GM23338 (cell line): ENCODE measurements at regions not wholly inside any gene's neighbourhood (a gene's known extent, or its start where the extent isn't known, plus 50 kb on each side); places are given as distances from the start of the nearest gene placed in this dataset.

Source experiments
- ATAC-seq: fragments of 200-7000 bp; cut with Tn5 transposase; 3 replicates; pipeline ENCODE4 v1.9.1; 2020
- DNase-seq: peaks from one replicate; pipeline ENCODE4 v3.0.0-alpha.2; 2015; ENCODE audit warnings: low spot score
- H2AFZ ChIP-seq: fragments of 200-600 bp; sonication (generic); 2 replicates; pipeline ENCODE4 v1.8.0; 2016; ENCODE audit warnings: antibody characterized with exemption, mild to moderate bottlenecking, moderate library complexity
- H3F3A ChIP-seq: fragments of 200-600 bp; sonication (generic); replicated peaks from 2 replicates; pipeline ENCODE4 v1.8.0; 2017; ENCODE audit warnings: antibody characterized with exemption, mixed run types, low read depth
- H3K27ac ChIP-seq: fragments of 200-600 bp; sonication (generic); 2 replicates; pipeline ENCODE4 v1.6.1; 2016; ENCODE audit warnings: low read depth
- H3K27me3 ChIP-seq: fragments of 200-600 bp; sonication (generic); 2 replicates; pipeline ENCODE4 v1.8.0; 2016; ENCODE audit warnings: mild to moderate bottlenecking, mixed run types, moderate library complexity; ENCODE audit not compliant: insufficient read depth
- H3K36me3 ChIP-seq: fragments of 200-600 bp; sonication (generic); 2 replicates; pipeline ENCODE4 v1.8.0; 2016; ENCODE audit warnings: mild to moderate bottlenecking; ENCODE audit not compliant: insufficient read depth
- H3K4me1 ChIP-seq: fragments of 200-600 bp; sonication (generic); 2 replicates; pipeline ENCODE4 v1.8.0; 2016; ENCODE audit warnings: mild to moderate bottlenecking, moderate library complexity; ENCODE audit not compliant: insufficient read depth
- H3K4me2 ChIP-seq: fragments of 200-600 bp; sonication (generic); 2 replicates; pipeline ENCODE4 v1.7.1; 2017; ENCODE audit warnings: mixed run types
- H3K4me3 ChIP-seq: fragments of 200-600 bp; sonication (generic); 2 replicates; pipeline ENCODE4 v1.6.1; 2016; ENCODE audit warnings: mixed run types
- H3K79me2 ChIP-seq: fragments of 200-600 bp; sonication (generic); replicated peaks from 2 replicates; pipeline ENCODE4 v1.8.0; 2017; ENCODE audit warnings: mild to moderate bottlenecking; ENCODE audit not compliant: insufficient read depth
- H3K9me2 ChIP-seq: fragments of 200-600 bp; sonication (generic); 2 replicates; pipeline ENCODE4 v1.8.0; 2017; ENCODE audit not compliant: insufficient read depth
- H4K20me1 ChIP-seq: fragments of 200-600 bp; sonication (generic); replicated peaks from 2 replicates; pipeline ENCODE4 v1.8.0; 2017; ENCODE audit warnings: mild to moderate bottlenecking; ENCODE audit not compliant: insufficient read depth
- H3K27ac Mint-ChIP-seq: 2 replicates; pipeline ENCODE4 v1.8.0; 2020; ENCODE audit warnings: inconsistent platforms, mild to moderate bottlenecking, moderate library complexity, mixed read lengths
- H3K27me3 Mint-ChIP-seq: 3 replicates; pipeline ENCODE4 v1.8.0; 2022; ENCODE audit warnings: low read depth, mild to moderate bottlenecking, moderate library complexity, mixed read lengths, inconsistent platforms; ENCODE audit not compliant: insufficient read depth, poor library complexity
- H3K36me3 Mint-ChIP-seq: 3 replicates; pipeline ENCODE4 v1.8.0; 2021; ENCODE audit warnings: low read depth, mild to moderate bottlenecking, inconsistent platforms, moderate library complexity, mixed read lengths
- H3K4me1 Mint-ChIP-seq: 3 replicates; pipeline ENCODE4 v1.8.0; 2020; ENCODE audit warnings: mild to moderate bottlenecking, inconsistent platforms, mixed read lengths
- H3K4me3 Mint-ChIP-seq: 3 replicates; pipeline ENCODE4 v1.8.0; 2021; ENCODE audit warnings: moderate library complexity, mild to moderate bottlenecking, inconsistent platforms, mixed read lengths
- H3K9me3 Mint-ChIP-seq: 3 replicates; pipeline ENCODE4 v1.8.0; 2020; ENCODE audit warnings: moderate library complexity, mild to moderate bottlenecking, inconsistent platforms, mixed read lengths
- CREB1 ChIP-seq: fragments of 250-450 bp; sonication (Bioruptor Pico); IDR thresholded peaks from 2 replicates; pipeline ENCODE4 v1.5.0; 2020; ENCODE audit warnings: low read depth, mild to moderate bottlenecking, moderate library complexity
- ETS1 ChIP-seq: IDR thresholded peaks from 2 replicates; pipeline ENCODE4 v1.6.1; 2016; ENCODE audit warnings: antibody characterized with exemption
- EZH2 ChIP-seq: fragments of 200-600 bp; sonication (generic); IDR thresholded peaks from one replicate; pipeline ENCODE4 v1.8.0; 2017; ENCODE audit warnings: antibody characterized with exemption, mild to moderate bottlenecking, low read depth; ENCODE audit not compliant: unreplicated experiment
- EZH2phosphoT487 ChIP-seq: fragments of 200-600 bp; sonication (generic); IDR thresholded peaks from one replicate; pipeline ENCODE4 v1.8.1; 2018; ENCODE audit warnings: antibody characterized with exemption; ENCODE audit not compliant: unreplicated experiment
- JUNB ChIP-seq: IDR thresholded peaks from one replicate; pipeline ENCODE4 v1.6.1; 2016; ENCODE audit warnings: antibody characterized with exemption; ENCODE audit not compliant: unreplicated experiment
- NANOG ChIP-seq: IDR thresholded peaks from 2 replicates; pipeline ENCODE4 v1.6.1; 2016; ENCODE audit warnings: antibody characterized with exemption, borderline replicate concordance
- POLR2AphosphoS5 ChIP-seq: IDR thresholded peaks from 2 replicates; pipeline ENCODE4 v1.6.1; 2016; ENCODE audit warnings: antibody characterized with exemption, low read depth
- STAT1 ChIP-seq: IDR thresholded peaks from one replicate; pipeline ENCODE4 v1.6.1; 2016; ENCODE audit warnings: antibody characterized with exemption; ENCODE audit not compliant: unreplicated experiment
- ZNF114 ChIP-seq: fragments of 250-450 bp; sonication (Bioruptor Pico); IDR thresholded peaks from 2 replicates; pipeline ENCODE4 v1.5.0; 2020; ENCODE audit warnings: mild to moderate bottlenecking, moderate library complexity
- ZNF331 ChIP-seq: fragments of 250-450 bp; sonication (Bioruptor Pico); IDR thresholded peaks from 2 replicates; pipeline ENCODE4 v1.5.0; 2020; ENCODE audit warnings: low read depth, mild to moderate bottlenecking, moderate library complexity
- ZNF462 ChIP-seq: fragments of 250-450 bp; sonication (Bioruptor Pico); IDR thresholded peaks from 2 replicates; pipeline ENCODE4 v1.5.0; 2020; ENCODE audit warnings: mild to moderate bottlenecking, moderate library complexity
- TF ChIP-seq, protein P1 (sequence below), 2 experiments: fragments of 200-600 bp in 1 of 2; sonication (generic) in 1 of 2; conservative IDR thresholded peaks; 2 replicates each; pipeline versions ENCODE4 v1.5.1 to v1.6.1; 2016 to 2017; ENCODE audit warnings: antibody characterized with exemption in 2 of 2, low read depth in 2 of 2, mild to moderate bottlenecking in 2 of 2, moderate library complexity in 1 of 2
- TF ChIP-seq, protein P2 (sequence below): IDR thresholded peaks from one replicate; pipeline ENCODE4 v1.6.1; 2018; ENCODE audit warnings: antibody characterized with exemption; ENCODE audit not compliant: unreplicated experiment

DNA sequence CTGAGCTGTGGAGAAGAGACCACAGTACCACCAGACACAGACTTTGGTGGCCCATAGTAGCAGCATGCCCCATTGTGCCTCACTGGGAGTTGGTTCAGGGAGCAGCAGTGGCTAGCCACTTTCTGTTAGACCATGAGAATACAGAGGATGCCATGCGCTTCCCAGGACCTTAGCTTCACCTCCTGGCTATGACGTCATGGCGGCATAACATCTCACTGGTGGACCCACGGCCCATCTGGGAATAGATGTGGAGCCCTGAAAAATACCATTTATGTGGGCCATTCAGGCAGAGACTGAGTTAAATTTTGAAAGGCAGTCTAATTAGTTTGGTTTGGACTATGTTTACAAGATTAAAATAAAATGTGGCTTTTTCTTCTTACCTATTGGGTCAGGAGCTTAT, 55.1 kb upstream of the NMD3 start:
- TF ChIP-seq, protein P1, sequence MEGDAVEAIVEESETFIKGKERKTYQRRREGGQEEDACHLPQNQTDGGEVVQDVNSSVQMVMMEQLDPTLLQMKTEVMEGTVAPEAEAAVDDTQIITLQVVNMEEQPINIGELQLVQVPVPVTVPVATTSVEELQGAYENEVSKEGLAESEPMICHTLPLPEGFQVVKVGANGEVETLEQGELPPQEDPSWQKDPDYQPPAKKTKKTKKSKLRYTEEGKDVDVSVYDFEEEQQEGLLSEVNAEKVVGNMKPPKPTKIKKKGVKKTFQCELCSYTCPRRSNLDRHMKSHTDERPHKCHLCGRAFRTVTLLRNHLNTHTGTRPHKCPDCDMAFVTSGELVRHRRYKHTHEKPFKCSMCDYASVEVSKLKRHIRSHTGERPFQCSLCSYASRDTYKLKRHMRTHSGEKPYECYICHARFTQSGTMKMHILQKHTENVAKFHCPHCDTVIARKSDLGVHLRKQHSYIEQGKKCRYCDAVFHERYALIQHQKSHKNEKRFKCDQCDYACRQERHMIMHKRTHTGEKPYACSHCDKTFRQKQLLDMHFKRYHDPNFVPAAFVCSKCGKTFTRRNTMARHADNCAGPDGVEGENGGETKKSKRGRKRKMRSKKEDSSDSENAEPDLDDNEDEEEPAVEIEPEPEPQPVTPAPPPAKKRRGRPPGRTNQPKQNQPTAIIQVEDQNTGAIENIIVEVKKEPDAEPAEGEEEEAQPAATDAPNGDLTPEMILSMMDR (conservative IDR thresholded peaks at IDR 0.05; ENCODE audit: low read depth in 2 of 2): no peak
- TF ChIP-seq CREB1 (no peak), EZH2phosphoT487 (no peak), ZNF331 (no peak), POLR2AphosphoS5 (no peak), ZNF462 (no peak), NANOG (no peak), ZNF114 (CRISPR knock-in tag) (no peak), STAT1 (no peak), ETS1 (no peak), JUNB (no peak), EZH2 (no peak)
- TF ChIP-seq, protein P2, sequence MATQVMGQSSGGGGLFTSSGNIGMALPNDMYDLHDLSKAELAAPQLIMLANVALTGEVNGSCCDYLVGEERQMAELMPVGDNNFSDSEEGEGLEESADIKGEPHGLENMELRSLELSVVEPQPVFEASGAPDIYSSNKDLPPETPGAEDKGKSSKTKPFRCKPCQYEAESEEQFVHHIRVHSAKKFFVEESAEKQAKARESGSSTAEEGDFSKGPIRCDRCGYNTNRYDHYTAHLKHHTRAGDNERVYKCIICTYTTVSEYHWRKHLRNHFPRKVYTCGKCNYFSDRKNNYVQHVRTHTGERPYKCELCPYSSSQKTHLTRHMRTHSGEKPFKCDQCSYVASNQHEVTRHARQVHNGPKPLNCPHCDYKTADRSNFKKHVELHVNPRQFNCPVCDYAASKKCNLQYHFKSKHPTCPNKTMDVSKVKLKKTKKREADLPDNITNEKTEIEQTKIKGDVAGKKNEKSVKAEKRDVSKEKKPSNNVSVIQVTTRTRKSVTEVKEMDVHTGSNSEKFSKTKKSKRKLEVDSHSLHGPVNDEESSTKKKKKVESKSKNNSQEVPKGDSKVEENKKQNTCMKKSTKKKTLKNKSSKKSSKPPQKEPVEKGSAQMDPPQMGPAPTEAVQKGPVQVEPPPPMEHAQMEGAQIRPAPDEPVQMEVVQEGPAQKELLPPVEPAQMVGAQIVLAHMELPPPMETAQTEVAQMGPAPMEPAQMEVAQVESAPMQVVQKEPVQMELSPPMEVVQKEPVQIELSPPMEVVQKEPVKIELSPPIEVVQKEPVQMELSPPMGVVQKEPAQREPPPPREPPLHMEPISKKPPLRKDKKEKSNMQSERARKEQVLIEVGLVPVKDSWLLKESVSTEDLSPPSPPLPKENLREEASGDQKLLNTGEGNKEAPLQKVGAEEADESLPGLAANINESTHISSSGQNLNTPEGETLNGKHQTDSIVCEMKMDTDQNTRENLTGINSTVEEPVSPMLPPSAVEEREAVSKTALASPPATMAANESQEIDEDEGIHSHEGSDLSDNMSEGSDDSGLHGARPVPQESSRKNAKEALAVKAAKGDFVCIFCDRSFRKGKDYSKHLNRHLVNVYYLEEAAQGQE: no peak
- H3K27ac Mint-ChIP-seq: no peak overlapping the region
- Histone ChIP-seq H3K4me1 (no peaks in the 10 kb centered on the region), H3K4me3 (no peak overlapping the region), H3K27ac (no peak overlapping the region), H3K9me2 (no peaks in the 10 kb centered on the region), H2AFZ (no peak overlapping the region), H3F3A (no peaks in the 10 kb centered on the region), H4K20me1 (no peaks in the 10 kb centered on the region), H3K79me2 (no peaks in the 10 kb centered on the region), H3K4me2 (no peak overlapping the region), H3K36me3 (no peaks in the 10 kb centered on the region), H3K27me3 (no peaks in the 10 kb centered on the region)
- H3K27me3 Mint-ChIP-seq: no peaks in the 10 kb centered on the region
- ATAC-seq (no peak), DNase-seq (no peak)
- peaks cover 4% of the 10 kb centered on the region; the same call in 2 of the 3 replicates for H3K36me3 Mint-ChIP-seq
- H3K9me3 Mint-ChIP-seq: peaks cover 10% of the 10 kb centered on the region; the same call in 2 of the 3 replicates
- H3K4me3 Mint-ChIP-seq: no peak overlapping the region
- H3K4me1 Mint-ChIP-seq: no peaks in the 10 kb centered on the region
